ENCODE measurements at regions not wholly inside any gene's neighbourhood (a gene's known extent, or its start where the extent isn't known, plus 50 kb on each side); places are given as distances from the start of the nearest gene placed in this dataset.

DNA sequence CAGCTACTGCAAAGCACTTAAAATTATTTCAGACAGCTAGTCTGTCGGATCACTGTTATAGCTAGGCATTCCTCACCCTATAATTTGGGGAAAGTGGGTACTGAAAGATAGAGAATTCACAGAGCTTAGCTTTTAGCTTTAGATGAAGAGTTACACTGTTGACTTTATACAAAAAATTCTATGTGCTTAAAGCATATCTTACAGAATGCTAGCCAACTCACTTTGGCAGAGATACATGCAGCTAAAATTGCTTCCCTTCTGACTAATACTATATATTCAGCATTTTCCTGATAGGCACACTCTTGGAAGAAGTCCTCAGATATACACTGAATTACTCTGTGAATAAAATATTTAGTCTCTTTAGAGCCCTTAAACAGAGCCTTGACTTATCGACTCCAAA, 353.5 kb upstream of the STEAP1 start:
- H3K4me3 ChIP-seq: no peak overlapping the region
- H3K4me1 Mint-ChIP-seq: no peaks in the 10 kb centered on the region
- no peaks in the 10 kb centered on the region for H3K36me3 ChIP-seq (ENCODE audit: insufficient read depth)
- H3K36me3 Mint-ChIP-seq (ENCODE audit: low read depth): no peaks in the 10 kb centered on the region
- no peak overlapping the region for H3K4me3 Mint-ChIP-seq
- H3K79me2 ChIP-seq (replicated peaks; ENCODE audit: insufficient read depth): no peaks in the 10 kb centered on the region
- H3K27me3 ChIP-seq (ENCODE audit: insufficient read depth): no peaks in the 10 kb centered on the region
- TF ChIP-seq EZH2phosphoT487 (IDR thresholded peaks at IDR 0.05; ENCODE audit: unreplicated experiment) (no peak), CTCF (conservative IDR thresholded peaks at IDR 0.05; ENCODE audit: low read depth in 2 of 2) (no peak), ETS1 (IDR thresholded peaks at IDR 0.05) (no peak), ZNF462 (CRISPR knock-in tag; IDR thresholded peaks at IDR 0.05) (no peak), NANOG (IDR thresholded peaks at IDR 0.05; ENCODE audit: borderline replicate concordance) (no peak), ZNF331 (CRISPR knock-in tag; IDR thresholded peaks at IDR 0.05; ENCODE audit: low read depth) (no peak), STAT1 (IDR thresholded peaks at IDR 0.05; ENCODE audit: unreplicated experiment) (no peak), CREB1 (CRISPR knock-in tag; IDR thresholded peaks at IDR 0.05; ENCODE audit: low read depth) (no peak)
- TF ChIP-seq, protein P1, sequence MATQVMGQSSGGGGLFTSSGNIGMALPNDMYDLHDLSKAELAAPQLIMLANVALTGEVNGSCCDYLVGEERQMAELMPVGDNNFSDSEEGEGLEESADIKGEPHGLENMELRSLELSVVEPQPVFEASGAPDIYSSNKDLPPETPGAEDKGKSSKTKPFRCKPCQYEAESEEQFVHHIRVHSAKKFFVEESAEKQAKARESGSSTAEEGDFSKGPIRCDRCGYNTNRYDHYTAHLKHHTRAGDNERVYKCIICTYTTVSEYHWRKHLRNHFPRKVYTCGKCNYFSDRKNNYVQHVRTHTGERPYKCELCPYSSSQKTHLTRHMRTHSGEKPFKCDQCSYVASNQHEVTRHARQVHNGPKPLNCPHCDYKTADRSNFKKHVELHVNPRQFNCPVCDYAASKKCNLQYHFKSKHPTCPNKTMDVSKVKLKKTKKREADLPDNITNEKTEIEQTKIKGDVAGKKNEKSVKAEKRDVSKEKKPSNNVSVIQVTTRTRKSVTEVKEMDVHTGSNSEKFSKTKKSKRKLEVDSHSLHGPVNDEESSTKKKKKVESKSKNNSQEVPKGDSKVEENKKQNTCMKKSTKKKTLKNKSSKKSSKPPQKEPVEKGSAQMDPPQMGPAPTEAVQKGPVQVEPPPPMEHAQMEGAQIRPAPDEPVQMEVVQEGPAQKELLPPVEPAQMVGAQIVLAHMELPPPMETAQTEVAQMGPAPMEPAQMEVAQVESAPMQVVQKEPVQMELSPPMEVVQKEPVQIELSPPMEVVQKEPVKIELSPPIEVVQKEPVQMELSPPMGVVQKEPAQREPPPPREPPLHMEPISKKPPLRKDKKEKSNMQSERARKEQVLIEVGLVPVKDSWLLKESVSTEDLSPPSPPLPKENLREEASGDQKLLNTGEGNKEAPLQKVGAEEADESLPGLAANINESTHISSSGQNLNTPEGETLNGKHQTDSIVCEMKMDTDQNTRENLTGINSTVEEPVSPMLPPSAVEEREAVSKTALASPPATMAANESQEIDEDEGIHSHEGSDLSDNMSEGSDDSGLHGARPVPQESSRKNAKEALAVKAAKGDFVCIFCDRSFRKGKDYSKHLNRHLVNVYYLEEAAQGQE (IDR thresholded peaks at IDR 0.05; ENCODE audit: unreplicated experiment): no peak
- peaks cover 6% of the 10 kb centered on the region; the same call in 1 of the 2 replicates for H3K4me1 ChIP-seq (ENCODE audit: insufficient read depth)
- peaks cover 21% of the 10 kb centered on the region for H3K9me2 ChIP-seq (ENCODE audit: insufficient read depth)
- no peaks in the 10 kb centered on the region for H3K27me3 Mint-ChIP-seq (ENCODE audit: insufficient read depth, low read depth, poor library complexity)
- H3F3A ChIP-seq (replicated peaks; ENCODE audit: low read depth): no peaks in the 10 kb centered on the region
- H4K20me1 ChIP-seq (replicated peaks; ENCODE audit: insufficient read depth): no peaks in the 10 kb centered on the region
- H3K27ac Mint-ChIP-seq: no peak overlapping the region
- H3K9me3 Mint-ChIP-seq: peaks cover 5% of the 10 kb centered on the region; the same call in 1 of the 3 replicates
- H2AFZ ChIP-seq: no peak overlapping the region
- H3K4me2 ChIP-seq: no peak overlapping the region
- no peak for ATAC-seq
- no peak for DNase-seq (ENCODE audit: low spot score)
- no peak overlapping the region for H3K27ac ChIP-seq (ENCODE audit: low read depth)
